GM18861 (cell line): ENCODE measurements at regions not wholly inside any gene's neighbourhood (a gene's known extent, or its start where the extent isn't known, plus 50 kb on each side); places are given as distances from the start of the nearest gene placed in this dataset.

Experiments used
- ATAC-seq: cut with Tn5 transposase; IDR thresholded peaks from one replicate; pipeline ENCODE4 v1.9.1; 2021; ENCODE audit not compliant: unreplicated experiment

DNA sequence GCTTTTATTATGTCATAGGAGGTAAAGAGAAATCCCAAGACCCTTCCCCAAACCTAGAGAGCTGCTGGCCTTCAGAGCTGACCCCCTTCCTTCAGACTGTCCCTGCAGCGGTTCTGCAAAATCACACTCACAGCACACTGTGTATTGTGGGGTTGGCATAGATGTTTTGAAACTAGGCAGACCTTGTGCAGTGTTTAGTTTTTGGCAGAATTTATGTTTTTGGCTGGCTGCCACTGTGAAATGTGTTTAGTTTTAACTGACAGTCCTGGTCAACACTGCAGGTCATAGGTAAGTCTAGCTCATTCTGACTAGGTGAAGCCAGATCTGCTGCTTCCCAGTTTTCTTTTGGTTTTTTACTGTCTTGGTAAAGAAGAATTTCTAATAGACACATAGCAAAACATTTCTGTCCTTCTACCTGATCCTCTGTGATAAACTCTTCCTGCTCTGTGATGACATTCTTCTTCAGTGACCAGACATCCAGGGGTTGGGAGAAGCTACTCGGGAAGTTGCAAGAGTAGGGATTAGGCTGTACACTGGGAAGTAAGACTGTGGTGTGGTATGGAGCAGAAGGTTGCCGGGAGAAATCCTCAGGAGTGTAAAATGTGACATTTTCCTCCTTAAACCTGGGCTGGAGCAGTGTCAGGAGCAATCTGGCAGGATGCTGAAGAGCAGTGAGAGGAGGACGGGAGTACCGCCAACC lies 209.6 kb upstream of the MCTP2 start:
- no peak for ATAC-seq

DNA sequence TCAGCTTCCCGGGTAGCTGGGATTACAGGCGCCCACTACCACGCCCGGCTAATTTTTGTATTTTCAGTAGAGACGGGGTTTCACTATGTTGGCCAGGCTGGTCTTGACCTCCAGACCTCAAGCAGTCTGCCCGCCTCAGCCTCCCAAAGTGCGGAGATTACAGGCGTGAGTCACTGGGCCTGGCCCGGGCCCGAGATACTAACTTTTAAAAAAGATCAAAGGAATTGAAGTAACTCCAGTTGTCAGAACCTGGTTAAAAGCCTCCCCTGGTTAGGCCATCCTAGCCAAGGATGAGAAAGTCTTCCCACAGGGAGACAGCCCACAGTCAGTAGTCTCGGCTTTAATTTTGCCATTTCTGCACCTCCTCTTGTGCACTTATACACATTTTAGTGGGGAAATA lies 212.3 kb upstream of the MCTP2 start:
- ATAC-seq, result no peak

DNA sequence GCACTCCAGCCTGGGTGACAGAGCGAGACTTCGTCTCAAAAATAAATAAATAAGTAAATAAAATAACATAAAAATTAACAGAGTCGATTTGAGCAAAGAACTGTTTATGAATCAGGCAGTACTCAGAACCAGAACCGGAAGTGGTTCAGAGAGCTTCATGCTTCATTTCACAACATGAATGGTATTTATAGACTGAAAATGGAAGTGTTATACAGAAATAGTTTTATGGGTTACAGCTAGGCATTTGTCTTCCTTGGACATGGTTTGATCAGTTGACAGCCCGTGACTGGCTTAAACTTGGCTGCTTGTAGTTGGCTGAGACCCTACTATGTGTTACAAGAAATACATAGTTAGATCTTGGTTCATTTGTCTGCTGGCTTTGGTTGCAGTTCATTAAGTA lies 216.0 kb upstream of the MCTP2 start:
- no peak for ATAC-seq

DNA sequence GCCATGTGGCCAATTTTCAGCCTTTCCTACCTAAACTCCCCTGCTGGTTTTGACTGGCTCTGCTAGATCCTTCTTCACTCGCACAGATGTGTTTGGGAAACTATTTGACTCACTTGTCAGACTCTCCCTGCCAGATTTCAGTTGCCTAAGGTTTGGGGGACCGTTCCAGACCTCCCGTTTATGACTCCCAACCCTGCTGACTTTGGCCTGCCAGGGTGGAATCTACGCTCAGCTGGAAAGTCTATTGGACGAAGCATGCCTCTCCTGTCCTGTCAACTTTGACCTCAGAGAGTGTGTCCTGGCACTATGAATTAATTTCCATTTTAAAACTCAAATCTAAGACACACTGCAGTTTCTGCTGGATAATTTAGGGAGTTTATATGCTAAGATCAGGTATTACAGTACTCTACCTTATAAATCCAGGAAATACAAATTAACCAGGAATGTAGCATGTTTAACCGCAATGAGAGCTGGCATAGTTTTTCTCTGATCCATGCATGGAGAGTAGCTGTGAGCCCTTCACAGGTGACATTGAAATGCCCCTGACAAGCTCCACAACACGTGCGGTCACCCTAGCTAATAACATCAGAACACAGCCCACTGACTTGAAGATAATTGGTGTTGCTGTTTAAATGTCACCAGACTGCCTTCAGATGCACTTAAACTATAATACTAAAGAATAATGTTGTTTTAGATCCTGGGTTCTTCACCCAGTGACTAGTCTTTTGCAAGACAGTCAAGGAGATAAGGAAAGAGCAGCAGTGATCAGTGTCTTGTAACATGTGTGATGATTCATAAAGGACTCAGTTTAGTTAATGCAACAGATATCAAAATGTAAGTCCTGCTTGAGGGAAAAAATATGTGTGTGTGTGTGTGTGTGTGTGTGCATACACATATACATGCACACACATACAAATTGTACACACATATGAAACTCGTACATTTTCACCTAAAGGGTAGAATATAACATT lies 223.0 kb upstream of the MCTP2 start:
- no peak for ATAC-seq

DNA sequence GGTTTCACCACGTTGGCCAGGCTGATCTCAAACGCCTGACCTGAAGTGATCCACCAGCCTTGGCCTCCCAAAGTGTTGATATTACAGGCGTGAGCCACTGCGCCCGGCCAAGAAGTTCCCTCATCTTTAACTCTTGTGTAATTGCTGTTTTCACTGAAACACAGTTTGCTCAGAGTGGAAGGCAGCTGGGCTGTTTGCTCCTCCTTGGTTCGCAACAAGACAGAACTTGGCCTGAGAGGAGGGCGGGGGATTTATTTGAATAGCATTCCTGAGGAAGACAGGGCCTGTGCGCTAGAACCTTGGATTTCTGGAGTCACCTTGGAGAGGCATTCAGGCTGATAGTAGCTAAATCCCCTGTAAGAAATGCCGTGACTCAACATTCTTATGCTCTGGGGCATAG lies 226.7 kb upstream of the MCTP2 start:
- ATAC-seq, result no peak

DNA sequence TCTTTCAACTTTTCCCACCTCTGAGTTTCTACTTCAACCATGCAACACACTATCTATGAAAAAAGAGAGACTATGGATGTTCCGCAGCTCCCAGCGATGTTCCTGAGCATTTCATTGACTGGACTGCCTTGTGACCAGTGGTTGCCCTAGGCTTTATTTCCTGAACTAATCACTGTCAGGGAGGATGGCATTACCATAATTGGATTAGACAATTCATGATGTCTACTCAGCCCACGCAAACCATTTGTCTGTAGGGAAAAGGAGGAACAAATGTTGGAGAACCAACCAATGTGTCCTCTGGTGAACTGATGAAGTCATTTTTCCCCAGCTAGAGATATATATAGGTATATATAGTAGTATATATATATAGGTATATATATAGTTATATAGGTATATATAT lies 229.3 kb upstream of the MCTP2 start:
- ATAC-seq, result no peak

DNA sequence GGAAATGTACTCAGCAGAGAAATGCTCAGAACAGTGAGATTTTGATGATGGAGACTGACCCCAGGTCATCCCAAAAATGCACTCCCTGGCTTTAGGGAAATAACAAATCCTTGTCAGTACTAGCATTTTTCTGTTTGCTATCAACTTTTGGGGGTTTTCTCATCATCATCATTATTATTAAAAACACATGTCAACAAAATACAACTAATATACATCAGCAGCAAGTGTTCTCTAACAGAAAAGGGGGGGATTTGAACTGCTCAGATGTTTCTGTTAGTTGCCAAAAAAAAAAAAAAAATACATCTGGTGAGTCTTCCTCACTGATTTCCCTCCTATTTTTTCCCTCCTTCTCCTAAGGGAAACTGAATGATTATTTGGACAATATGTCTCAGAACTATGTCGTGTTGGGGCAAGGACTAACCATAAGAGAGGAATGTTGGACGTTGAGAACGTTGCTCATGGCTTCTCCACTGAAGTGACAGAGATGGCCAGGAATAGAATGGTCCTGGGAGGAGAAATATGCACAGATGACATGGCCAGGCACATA lies 230.0 kb upstream of the MCTP2 start:
- ATAC-seq, result no peak

DNA sequence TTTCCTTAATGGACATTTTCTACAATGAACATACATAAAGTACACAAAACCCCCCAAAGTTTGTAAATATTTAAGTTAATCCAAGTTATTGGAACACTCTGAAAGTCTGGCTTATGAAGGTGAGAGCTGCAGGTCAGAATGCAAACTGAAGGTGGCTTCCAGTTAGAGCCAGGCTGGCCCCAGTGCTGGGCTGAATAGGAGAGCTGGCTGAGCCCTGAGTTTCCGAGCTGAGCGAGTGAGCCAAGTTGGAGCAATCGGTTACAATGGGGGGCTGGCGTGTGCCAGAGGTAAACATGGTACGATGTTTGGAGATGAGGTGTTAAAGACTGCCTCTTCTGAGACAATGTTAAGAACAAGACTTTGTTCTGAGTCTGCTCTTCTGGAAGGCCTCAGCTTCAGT lies 230.8 kb upstream of the MCTP2 start:
- ATAC-seq, result no peak

DNA sequence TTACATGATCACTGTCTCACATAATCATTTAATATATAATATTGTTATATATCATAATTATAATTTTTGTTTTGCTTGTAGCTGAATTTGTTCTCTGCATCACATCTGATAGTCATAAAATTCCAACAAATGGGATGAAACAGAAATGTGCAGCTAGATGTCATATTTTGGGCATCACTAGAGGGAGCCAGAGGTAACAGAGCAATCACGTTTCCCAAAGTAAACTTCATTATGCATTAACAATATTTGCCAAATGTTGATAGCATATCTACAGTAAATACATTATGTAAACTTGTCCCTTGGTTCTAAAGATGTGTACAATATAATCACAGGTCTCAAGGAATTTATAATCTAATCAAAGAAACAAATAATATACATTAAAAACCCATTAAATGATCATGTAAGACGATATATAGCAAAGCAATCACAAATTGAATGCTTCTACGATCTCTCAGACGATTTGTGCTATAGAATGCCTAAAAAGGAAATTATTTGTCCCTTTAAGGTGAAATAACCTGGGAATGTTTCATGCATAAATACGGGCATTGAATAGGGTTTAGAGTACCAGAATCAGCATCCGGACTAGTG lies 234.2 kb upstream of the MCTP2 start:
- no peak for ATAC-seq

DNA sequence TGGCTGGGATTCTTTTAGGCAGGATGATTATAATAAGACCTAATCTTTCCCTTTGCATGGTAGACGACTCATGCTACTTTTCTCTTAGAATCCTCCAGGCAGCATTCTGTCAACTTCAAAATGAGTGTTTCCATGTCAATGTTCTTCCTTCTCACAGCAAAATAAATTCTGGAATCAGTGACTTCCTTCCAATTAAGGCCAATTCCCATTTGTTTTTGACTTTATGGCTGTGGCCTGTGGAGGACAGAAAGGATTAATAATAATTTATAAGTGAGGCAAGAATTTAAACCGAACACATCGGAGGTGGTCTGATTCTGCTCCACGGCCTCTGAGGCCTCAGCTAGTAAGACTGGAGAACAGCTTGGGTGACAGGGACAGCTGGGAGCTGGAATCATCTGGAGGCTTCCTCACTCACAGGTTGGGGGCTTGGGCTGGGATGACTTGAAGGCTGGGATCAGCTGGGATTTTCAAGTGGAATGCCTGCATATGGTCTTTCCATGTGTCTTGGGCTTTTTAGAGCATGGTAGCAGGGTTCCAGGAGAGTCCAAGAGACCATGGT lies 241.8 kb upstream of the MCTP2 start:
- no peak for ATAC-seq

DNA sequence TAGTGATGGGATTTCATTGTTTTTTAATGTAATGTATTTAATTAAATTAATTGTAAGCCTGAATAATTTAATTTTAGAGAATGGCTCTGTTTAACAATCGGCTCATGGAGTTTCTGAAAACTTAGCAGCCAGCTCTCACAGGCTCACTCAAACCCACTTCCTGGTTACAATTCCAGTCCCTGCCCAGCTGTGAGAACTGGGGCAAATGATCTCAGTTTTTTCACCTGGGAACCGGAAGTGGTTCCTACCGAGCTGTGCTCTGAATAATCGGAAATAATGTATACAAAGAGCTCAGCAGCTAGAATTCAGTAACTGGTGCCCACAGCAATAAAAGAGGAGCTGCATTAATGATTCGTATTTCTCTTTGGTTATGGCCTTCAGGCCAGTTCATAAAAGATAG lies 244.3 kb upstream of the MCTP2 start:
- ATAC-seq, result no peak

DNA sequence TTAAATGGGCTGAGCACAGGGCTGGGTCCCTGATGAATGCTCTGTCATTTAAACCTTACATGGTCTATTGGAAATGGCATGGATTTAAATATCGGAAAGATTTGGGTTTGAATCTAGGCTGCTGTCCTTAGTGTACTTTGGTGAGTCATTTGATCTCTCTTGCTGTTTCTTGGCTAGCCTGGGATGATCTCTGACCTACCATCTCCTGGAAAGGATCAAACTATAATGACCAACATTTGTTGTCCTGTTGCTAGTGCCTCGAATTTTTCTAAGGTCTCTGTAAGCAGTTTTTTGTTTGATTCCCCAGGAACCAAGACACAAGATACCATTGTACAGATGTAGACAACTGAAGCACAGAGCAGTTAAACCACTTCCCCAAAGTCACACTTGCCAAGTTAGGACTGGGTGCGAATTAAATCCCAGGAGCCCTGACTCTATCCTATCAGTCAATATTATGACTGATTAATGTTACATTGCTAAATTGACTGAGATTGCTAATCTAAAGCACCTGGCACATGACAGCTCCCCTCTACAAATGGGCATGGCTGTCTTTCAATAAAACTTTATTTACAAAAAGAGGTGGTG lies 244.9 kb upstream of the MCTP2 start:
- no peak for ATAC-seq

DNA sequence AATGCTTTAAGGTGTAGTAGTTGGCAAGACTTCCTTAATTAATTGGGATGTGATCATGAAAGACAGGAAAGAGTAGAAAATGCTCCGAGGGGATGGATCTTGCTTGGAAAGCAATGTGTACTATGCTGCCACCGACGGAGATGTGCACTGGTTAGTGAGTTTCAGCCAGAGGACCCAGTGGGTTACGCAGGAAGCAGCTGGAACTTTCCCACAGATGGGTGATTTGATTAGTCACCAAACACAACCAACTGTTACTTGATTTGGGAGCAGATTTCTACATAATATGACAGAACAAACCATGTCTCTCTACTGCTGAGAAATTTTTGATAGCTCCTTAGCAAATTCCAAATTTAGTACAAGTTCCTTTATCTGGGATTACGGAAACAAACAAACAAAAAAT lies 245.4 kb upstream of the MCTP2 start:
- no peak for ATAC-seq

DNA sequence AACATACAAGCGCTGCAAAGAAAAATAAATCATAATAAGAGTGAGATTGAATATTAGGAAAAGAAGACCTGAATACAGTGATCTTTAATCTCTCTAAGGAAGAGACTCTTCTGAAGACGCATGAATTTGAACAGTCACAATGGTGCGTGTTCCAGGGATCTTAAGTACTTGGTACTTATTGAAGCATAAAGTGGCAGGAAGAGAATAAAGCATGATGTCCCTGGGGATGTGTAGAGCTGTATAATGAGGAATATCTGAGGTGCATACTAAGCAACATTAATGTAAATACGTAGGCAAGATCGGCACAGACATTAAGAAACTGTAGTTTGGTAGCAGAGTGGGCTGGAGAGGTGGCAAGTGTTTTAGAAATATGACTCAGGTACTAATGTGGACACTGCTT lies 246.2 kb upstream of the MCTP2 start:
- ATAC-seq, result no peak

DNA sequence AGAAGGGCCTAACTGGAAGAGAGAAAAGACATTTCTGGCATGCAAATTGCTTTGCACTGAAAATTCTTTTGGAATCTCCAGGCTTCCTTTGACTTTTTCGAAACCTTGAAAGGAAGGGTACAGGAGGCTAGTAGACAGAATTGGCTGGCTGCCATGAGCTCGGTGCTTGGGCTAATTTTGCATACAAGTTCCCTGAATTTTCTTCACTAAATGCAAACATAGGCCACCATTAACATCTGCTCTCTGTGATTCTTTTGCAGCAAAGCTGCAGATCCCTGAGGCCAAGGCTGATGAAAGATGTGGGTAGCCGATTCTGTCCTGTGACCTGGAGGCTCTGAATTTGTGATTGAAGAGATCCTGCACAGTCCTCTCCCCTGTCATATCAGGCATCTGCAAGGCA lies 247.8 kb upstream of the MCTP2 start:
- ATAC-seq, result no peak

DNA sequence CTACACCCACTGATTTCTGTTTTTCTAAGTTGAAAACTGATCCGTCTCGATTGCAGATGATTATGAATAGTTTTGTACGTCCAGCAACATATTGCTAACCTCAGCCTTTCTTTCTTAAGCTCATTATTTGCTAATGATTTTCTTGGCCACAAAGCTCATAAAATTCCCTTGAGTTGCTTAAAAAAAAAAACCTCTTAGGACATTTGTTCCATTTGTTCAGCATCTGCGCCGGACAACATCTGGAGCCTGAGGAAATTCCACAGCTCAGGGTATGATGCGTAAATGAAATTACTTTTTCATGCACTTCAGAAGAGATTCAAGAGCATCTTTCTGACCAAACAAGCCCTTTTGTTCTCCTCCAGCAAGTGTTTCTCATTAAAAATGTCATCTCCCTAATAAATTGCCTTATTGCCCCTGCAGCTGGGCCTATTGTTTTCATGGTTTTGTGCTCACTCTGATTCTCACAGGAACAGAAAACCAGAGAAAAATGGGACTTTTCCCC lies 249.1 kb upstream of the MCTP2 start:
- ATAC-seq, result no peak

DNA sequence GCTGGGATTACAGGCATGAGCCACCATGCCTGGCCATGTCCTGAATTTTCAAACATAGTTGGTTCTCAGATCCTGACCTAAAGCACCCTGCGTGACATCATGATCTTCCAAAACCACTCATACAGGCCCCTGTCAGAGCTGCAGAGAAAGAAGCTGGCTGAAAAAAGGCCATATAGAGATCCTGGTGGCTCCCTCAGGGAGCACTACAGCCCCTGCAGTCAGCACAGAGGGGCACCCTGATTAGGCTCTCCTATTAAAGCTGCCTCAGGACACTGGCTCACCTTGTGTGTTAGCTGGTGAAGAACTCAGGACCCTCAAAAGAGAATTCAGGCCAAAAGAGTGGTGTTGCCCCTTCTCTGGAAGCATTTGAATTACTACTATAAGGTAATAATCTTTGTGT lies 249.7 kb upstream of the MCTP2 start:
- no peak for ATAC-seq

DNA sequence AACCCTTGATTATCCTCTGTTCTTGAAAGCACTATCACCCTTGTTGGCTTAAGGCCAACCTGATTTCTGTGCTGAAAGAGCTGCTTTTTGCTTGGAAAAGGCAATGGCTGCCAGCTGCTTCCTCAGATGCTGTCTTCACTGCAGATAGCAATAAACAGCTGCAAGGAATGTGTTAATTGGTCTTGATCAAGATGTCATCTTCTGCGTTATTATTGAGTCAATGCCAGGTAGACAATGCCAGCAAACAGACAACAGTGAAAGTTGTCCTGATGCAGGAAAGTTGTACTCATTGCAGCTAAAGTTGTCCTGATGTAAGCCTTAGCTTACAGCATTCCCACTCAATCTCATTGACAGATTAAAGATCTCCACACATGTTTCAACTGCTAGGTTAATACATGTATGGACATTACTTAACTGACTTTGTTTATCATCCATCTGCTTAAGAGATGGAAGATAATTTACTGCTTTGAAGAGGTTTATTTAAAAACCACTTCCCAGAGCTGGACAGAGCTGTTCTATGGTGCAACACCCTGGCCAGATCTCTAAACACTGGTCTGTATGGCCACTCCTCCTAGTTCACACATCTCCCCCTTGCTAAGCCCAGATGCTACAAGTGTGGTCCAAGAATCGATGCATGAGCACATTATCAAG lies 251.0 kb upstream of the MCTP2 start:
- ATAC-seq, result no peak

DNA sequence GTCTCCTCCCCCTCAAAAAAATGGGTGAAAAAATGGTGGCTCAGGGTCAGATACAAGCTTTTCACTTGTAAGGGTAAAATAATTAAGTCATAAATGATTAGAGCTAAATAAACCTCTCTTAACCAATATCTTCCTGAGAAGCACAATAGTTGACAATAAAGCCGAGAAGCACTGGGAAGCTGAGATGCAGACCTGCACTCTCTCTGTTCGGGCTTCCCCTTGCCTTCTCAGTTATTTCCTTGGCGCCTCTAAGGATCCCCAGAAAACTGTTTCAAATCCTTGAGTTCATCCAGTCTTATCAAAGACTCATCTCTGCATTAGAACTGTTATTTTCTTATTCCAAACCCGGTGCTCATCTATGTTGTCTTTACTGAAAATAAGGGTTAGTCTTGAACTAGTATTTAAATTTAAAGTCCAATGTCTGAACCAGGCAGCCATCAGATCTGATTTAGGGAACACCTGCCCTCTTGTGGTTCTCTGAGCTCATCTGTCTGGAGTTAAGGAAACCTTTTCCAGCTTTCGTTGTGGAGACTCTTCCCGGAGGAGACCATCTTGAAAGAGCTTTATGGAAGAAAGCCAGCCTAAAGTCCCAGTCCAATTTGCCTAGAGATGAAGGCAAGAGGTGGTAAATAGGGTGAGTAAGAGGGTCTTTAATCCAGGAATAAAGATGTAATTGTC lies 256.4 kb upstream of the MCTP2 start:
- no peak for ATAC-seq

DNA sequence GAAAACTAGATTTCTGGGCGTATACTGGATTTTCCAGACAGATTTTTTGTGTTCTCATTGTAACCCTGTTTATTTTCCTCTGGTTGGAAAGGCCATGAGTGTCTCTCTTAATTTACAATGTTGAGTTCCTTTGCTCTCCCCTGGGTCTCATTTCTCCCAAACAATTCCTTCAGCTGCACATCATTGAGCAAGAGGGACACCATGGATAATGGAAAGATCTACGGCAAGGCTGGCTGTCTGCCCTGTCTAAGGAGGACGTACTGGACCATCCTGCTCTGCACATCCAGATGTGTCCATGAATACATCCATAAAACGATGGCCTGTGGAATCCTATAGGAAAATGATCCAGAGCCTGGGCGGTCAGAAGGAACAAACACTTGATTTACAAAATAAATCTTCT lies 258.1 kb upstream of the MCTP2 start:
- no peak for ATAC-seq
